ENCODE measurements at regions not wholly inside any gene's neighbourhood (a gene's known extent, or its start where the extent isn't known, plus 50 kb on each side); places are given as distances from the start of the nearest gene placed in this dataset.

GRCh38 chrX:10714531-10714930, 94.1 kb upstream of the MID1 start:
- Histone ChIP-seq H4K91ac (replicated peaks; ENCODE audit: insufficient read length, low read length) (no peak overlapping the region), H4K20me1 (replicated peaks in 1 of 2; ENCODE audit: control insufficient read depth in 1 of 2, insufficient read depth in 2 of 2, low read length in 2 of 2) (no peaks in the 10 kb centered on the region), H3K27ac (ENCODE audit: low read depth, low read length) (no peak overlapping the region), H3K36me3 (ENCODE audit: control insufficient read depth in 2 of 4, insufficient read depth in 4 of 4, low read length in 3 of 4) (no peaks in the 10 kb centered on the region), H3K9ac (replicated peaks in 1 of 4; ENCODE audit: extremely low read depth in 1 of 4, low read depth in 3 of 4, low read length in 3 of 4) (no peak overlapping the region), H3K56ac (replicated peaks; ENCODE audit: insufficient read length, low read depth, low read length) (no peak overlapping the region), H3K23ac (ENCODE audit: insufficient read length) (no peak overlapping the region), H2BK120ac (replicated peaks; ENCODE audit: low read depth, low read length) (no peak overlapping the region), H3K18ac (ENCODE audit: extremely low read depth, low read length) (no peak overlapping the region), H3K4me1 (replicated peaks in 1 of 4; ENCODE audit: control insufficient read depth in 3 of 4, insufficient read depth in 4 of 4, low read length in 3 of 4) (peaks cover 0 to 2% (median 0%) of the 10 kb centered on the region in 4 experiments; a peak in 1 of 7 replicates), H3K79me2 (ENCODE audit: control insufficient read depth in 1 of 2, insufficient read depth in 2 of 2, low read length in 2 of 2) (no peaks in the 10 kb centered on the region), H3K27me3 (replicated peaks in 1 of 4; ENCODE audit: control insufficient read depth in 3 of 4, extremely low read depth in 1 of 4, insufficient read depth in 3 of 4, low read length in 3 of 4) (no peaks in the 10 kb centered on the region), H4K8ac (ENCODE audit: extremely low read depth, insufficient read depth, low read length) (no peak overlapping the region), H2AFZ (ENCODE audit: low read length) (no peak overlapping the region), H2BK20ac (ENCODE audit: low read length) (no peak overlapping the region), H3K14ac (ENCODE audit: insufficient read length) (no peak overlapping the region), H3K23me2 (ENCODE audit: low read depth, low read length) (no peaks in the 10 kb centered on the region), H3K4me3 (ENCODE audit: extremely low read depth in 1 of 4, insufficient read depth in 2 of 4, low read depth in 3 of 4, low read length in 4 of 4) (no peak overlapping the region), H3K4me2 (ENCODE audit: insufficient read depth in 1 of 2, low read depth in 2 of 2, low read length in 2 of 2) (no peak overlapping the region), H2BK15ac (ENCODE audit: low read length) (no peak overlapping the region), H2AK5ac (ENCODE audit: low read depth, low read length) (no peak overlapping the region), H3K79me1 (ENCODE audit: low read depth, low read length) (no peaks in the 10 kb centered on the region), H3K9me3 (ENCODE audit: insufficient read depth in 2 of 2, low read depth in 1 of 2, low read length in 1 of 2) (peaks cover 4 to 5% of the 10 kb centered on the region in 2 experiments; a peak in 2 of 4 replicates), H2BK12ac (ENCODE audit: low read depth, low read length) (no peak overlapping the region), H4K5ac (ENCODE audit: insufficient read length, low read depth, low read length) (no peak overlapping the region), H3K4ac (replicated peaks; ENCODE audit: insufficient read length, low read depth, low read length) (no peak overlapping the region), H2BK5ac (ENCODE audit: low read depth, low read length) (no peak overlapping the region)
- ChIA-PET CTCF (ENCODE audit: partially characterized antibody) (interaction anchor here (2.2 kb wide), 1 partner anchor 8 kb away, joined by 7 read pairs; no protein-coding TSS in a partner anchor), POLR2A (ENCODE audit: partially characterized antibody) (no interaction called here)
- 84% methylated on average over 5 of the region's 5 CpGs; no CpG with 5 or more reads in 1 of the 2 experiments for whole genome bisulfite sequencing, 2 experiments (ENCODE audit: extremely low coverage in 1 of 2, insufficient coverage in 1 of 2, insufficient read length in 1 of 2, insufficient replicate concordance in 2 of 2, low coverage in 1 of 2, low lambda C conversion rate in 2 of 2, missing lambda C conversion rate in 1 of 2)
- TF ChIP-seq FOSL1 (IDR thresholded peaks at IDR 0.05; ENCODE audit: insufficient read depth, low read depth, low read length) (no peak), TCF12 (IDR thresholded peaks at IDR 0.05; ENCODE audit: low read depth, low read length) (no peak), CBX8 (IDR thresholded peaks at IDR 0.05; ENCODE audit: borderline replicate concordance, low read depth, low read length) (no peak), BACH1 (IDR thresholded peaks at IDR 0.05; ENCODE audit: low read length) (no peak), SAP30 (IDR thresholded peaks at IDR 0.05; ENCODE audit: insufficient read depth, insufficient replicate concordance, low read length) (no peak), POLR2A (IDR thresholded peaks at IDR 0.05; ENCODE audit: control extremely low read depth in 1 of 2, low read depth in 2 of 2, low read length in 2 of 2) (no peak)
- DNase-seq (ENCODE audit: low read depth in 1 of 2, low spot score in 2 of 2) (no peak), FAIRE-seq (peak; percentile 70)
